Heart left ventricle (tissue), 13 donors: ENCODE measurements at regions not wholly inside any gene's neighbourhood (a gene's known extent, or its start where the extent isn't known, plus 50 kb on each side); places are given as distances from the start of the nearest gene placed in this dataset.

Experiments
- CTCF ChIP-seq, 12 donors: fragments of 200-600 bp; sonication (generic) in 4 of 12; IDR thresholded peaks; one replicate each; pipeline versions ENCODE4 v1.5.0 to v1.8.0; 2018 to 2022; ENCODE audit warnings: antibody characterized with exemption in 12 of 12, mild to moderate bottlenecking in 5 of 12
- POLR2A ChIP-seq, 2 donors: fragments of 450-650 bp; IDR thresholded peaks; one replicate each; pipeline ENCODE4 v1.6.1; 2017; ENCODE audit warnings: antibody characterized with exemption in 2 of 2, mild to moderate bottlenecking in 2 of 2, moderate library complexity in 2 of 2
- donor health status: ischemic (EF 13 %, LVEDD 7.1; RV severe dilation, severe dysfunction).
- donor health status: DM: no; HTN: yes; CAD: no.
- donor health status: DM: no; HTN: no; CAD: no.
- donor health status: ischemic (EF 25% LVEDD 6.9; RV normal size, moderate dysfunction).
- donor health status: ischemic (EF 25% LVEDD 5.7; RV mildly dilated, moderate dysfunction).
- donor health status: ischemic (EF 35%, LVEDD 5.7; RV mildly dilated, moderate dysfunction).
- donor health status: nonischemic (EF 11% LVEDD 7.7; RV severe dilation, severe dysfunction).
- donor health status: DM: yes; HTN: yes; CAD: no.
- donor health status: PGD.
- donor health status: ischemic (EF 29% LVEDD 5.4; RV normal size, mild dysfunction).
- donor health status: nonischemic (EF 23%, LVEDD 6.1; RV moderate dilation, normal function).

- TF ChIP-seq CTCF (IDR thresholded peaks at IDR 0.05) (no peak), POLR2A (IDR thresholded peaks at IDR 0.05) (no peak)
Measured at GRCh38 chr16:51243936-51244436, 92.9 kb upstream of the SALL1 start.
